HCT116 (cell line): ENCODE measurements at regions not wholly inside any gene's neighbourhood (a gene's known extent, or its start where the extent isn't known, plus 50 kb on each side); places are given as distances from the start of the nearest gene placed in this dataset.

Experiments
- ATAC-seq: fragments of 200-7000 bp; cut with Tn5 transposase; 2 replicates; pipeline ENCODE4 v1.9.1; 2020; ENCODE audit warnings: mild to moderate bottlenecking, moderate library complexity
- BruUV-seq: library from RNA; stranded (reverse); fragments of 400-500 nt; replicated peaks from 2 replicates; lab custom pipeline; 2021; lab: Mats Ljungman, UMichigan
- CTCF ChIA-PET: fragments of 300-600 bp; sonication (Branson Sonifier 250); formaldehyde crosslinking; loops from one replicate; lab custom pipeline; 2021; ENCODE audit warnings: antibody characterized with exemption; lab: Charles Lee
- POLR2A ChIA-PET: fragments of 300-600, 350-600 bp; sonication (Branson Sonifier 250); formaldehyde crosslinking; loops from one replicate; lab custom pipeline; 2021; ENCODE audit warnings: antibody characterized with exemption; lab: Charles Lee
- RAD21 ChIA-PET, 2 experiments: fragments of 300-600 bp; sonication (Branson Sonifier 250); formaldehyde crosslinking; loops; one replicate each; lab custom pipeline; 2023; ENCODE audit warnings: low total read pairs in 2 of 2; ENCODE audit not compliant: uncharacterized antibody in 2 of 2, unreplicated experiment in 2 of 2, low non-redundant PET in 1 of 2; lab: Charles Lee
- DNase-seq: peaks from one replicate; pipeline ENCODE4 v3.0.0-alpha.2; 2010; ENCODE audit warnings: low read depth, low spot score
- H2AFZ ChIP-seq: fragments of 200-600 bp; shearing (Covaris generic), sonication (generic); 2 replicates; pipeline ENCODE4 v1.6.1; 2017; ENCODE audit warnings: low read depth, mixed run types, mixed read lengths, antibody characterized with exemption, low read length; ENCODE audit not compliant: poor library complexity, severe bottlenecking
- H3K27ac ChIP-seq: 2 replicates; pipeline ENCODE4 v1.5.1; 2012; ENCODE audit warnings: low read depth, low read length
- H3K27me3 ChIP-seq: fragments of 200-600 bp; sonication (generic); 2 replicates; pipeline ENCODE4 v1.6.1; 2016; ENCODE audit warnings: mixed run types, low read length, mixed read lengths; ENCODE audit not compliant: insufficient read depth
- H3K36me3 ChIP-seq, 2 experiments: fragments of 200-500 bp in 1 of 2; fragments of 200-600 bp in 1 of 2; sonication (Bioruptor generic) in 1 of 2; sonication (generic) in 1 of 2; 2 replicates each; pipeline versions ENCODE4 v1.5.1 to v1.6.1; 2014 to 2016; ENCODE audit warnings: low read length in 2 of 2, inconsistent platforms in 1 of 2, mixed read lengths in 1 of 2, mixed run types in 1 of 2; ENCODE audit not compliant: insufficient read depth in 2 of 2, control insufficient read depth in 1 of 2
- H3K4me1 ChIP-seq, 2 experiments: fragments of 200-600 bp in 1 of 2; sonication (generic) in 1 of 2; 2 replicates each; pipeline versions ENCODE4 v1.5.1 to v1.6.1; 2012 to 2017; ENCODE audit warnings: low read length in 2 of 2, inconsistent platforms in 1 of 2, mild to moderate bottlenecking in 1 of 2, mixed read lengths in 1 of 2, mixed run types in 1 of 2, moderate library complexity in 1 of 2; ENCODE audit not compliant: insufficient read depth in 2 of 2, control insufficient read depth in 1 of 2
- H3K4me2 ChIP-seq: fragments of 200-600 bp; sonication (generic); 2 replicates; pipeline ENCODE4 v1.6.1; 2017; ENCODE audit warnings: mixed run types, low read length, mixed read lengths
- H3K4me3 ChIP-seq, 2 experiments: fragments of 200-600 bp in 1 of 2; sonication (generic) in 1 of 2; replicated peaks in 1 of 2; 2 replicates each; pipeline ENCODE4 v1.5.1; 2011 to 2016; ENCODE audit warnings: low read length in 2 of 2, control low read depth in 1 of 2, low read depth in 1 of 2, mild to moderate bottlenecking in 1 of 2, mixed read lengths in 1 of 2, mixed run types in 1 of 2
- H3K79me2 ChIP-seq: fragments of 200-600 bp; sonication (generic); 2 replicates; pipeline ENCODE4 v1.6.1; 2017; ENCODE audit warnings: mild to moderate bottlenecking, mixed run types, low read length, moderate library complexity, mixed read lengths; ENCODE audit not compliant: insufficient read depth
- H3K9ac ChIP-seq: fragments of 200-600 bp; sonication (generic); 2 replicates; pipeline ENCODE4 v1.6.1; 2016; ENCODE audit warnings: low read length, mixed read lengths
- H3K9me2 ChIP-seq: fragments of 200-600 bp; sonication (generic), shearing (Covaris generic); 2 replicates; pipeline ENCODE4 v1.6.1; 2017; ENCODE audit warnings: mixed run types, mild to moderate bottlenecking, moderate library complexity; ENCODE audit not compliant: insufficient read depth
- H3K9me3 ChIP-seq, 2 experiments: fragments of 200-500 bp in 1 of 2; fragments of 200-600 bp in 1 of 2; sonication (Bioruptor generic) in 1 of 2; sonication (generic) in 1 of 2; 2 replicates each; pipeline ENCODE4 v1.6.1; 2014 to 2017; ENCODE audit warnings: low read length in 2 of 2, mixed read lengths in 2 of 2, inconsistent platforms in 1 of 2, low read depth in 1 of 2, mild to moderate bottlenecking in 1 of 2, mixed run types in 1 of 2, moderate library complexity in 1 of 2; ENCODE audit not compliant: control insufficient read depth in 1 of 2, insufficient read depth in 1 of 2
- H4K20me1 ChIP-seq: fragments of 200-600 bp; sonication (generic), shearing (Covaris generic); 2 replicates; pipeline ENCODE4 v1.6.1; 2017; ENCODE audit warnings: mixed run types, mild to moderate bottlenecking, moderate library complexity; ENCODE audit not compliant: insufficient read depth
- CBX3 ChIP-seq: IDR thresholded peaks from 2 replicates; pipeline ENCODE4 v1.6.1; 2012; ENCODE audit warnings: low read depth
- CEBPB ChIP-seq: IDR thresholded peaks from 2 replicates; pipeline ENCODE4 v1.6.1; 2012; ENCODE audit warnings: low read depth
- CTCF ChIP-seq, 3 experiments: fragments of 200-600 bp in 1 of 3; sonication (generic) in 1 of 3; IDR thresholded peaks in 2 of 3; conservative IDR thresholded peaks in 1 of 3; 2 replicates each; pipeline ENCODE4 v1.5.1; 2012 to 2017; ENCODE audit warnings: low read depth in 2 of 3, low read length in 2 of 3, antibody characterized with exemption in 1 of 3, borderline replicate concordance in 1 of 3, control low read depth in 1 of 3, mild to moderate bottlenecking in 1 of 3, mixed read lengths in 1 of 3, mixed run types in 1 of 3, moderate library complexity in 1 of 3; ENCODE audit not compliant: insufficient read depth in 1 of 3
- EGR1 ChIP-seq: IDR thresholded peaks from 2 replicates; pipeline ENCODE4 v1.6.1; 2012; ENCODE audit warnings: low read depth
- ELF1 ChIP-seq: IDR thresholded peaks from 2 replicates; pipeline ENCODE4 v1.6.1; 2012; ENCODE audit warnings: low read depth, borderline replicate concordance
- EZH2phosphoT487 ChIP-seq: fragments of 200-600 bp; IDR thresholded peaks from 2 replicates; pipeline ENCODE4 v1.6.1; 2018; ENCODE audit warnings: antibody characterized with exemption, borderline replicate concordance
- FOSL1 ChIP-seq: IDR thresholded peaks from 2 replicates; pipeline ENCODE4 v1.6.1; 2012; ENCODE audit warnings: low read depth
- JUND ChIP-seq: IDR thresholded peaks from 2 replicates; pipeline ENCODE4 v1.6.1; 2012
- POLR2AphosphoS5 ChIP-seq: IDR thresholded peaks from 2 replicates; pipeline ENCODE4 v1.6.1; 2011; ENCODE audit warnings: mild to moderate bottlenecking, low read depth, low read length, moderate library complexity
- RAD21 ChIP-seq: IDR thresholded peaks from 2 replicates; pipeline ENCODE4 v1.6.1; 2012; ENCODE audit warnings: low read depth, mild to moderate bottlenecking
- REST ChIP-seq: IDR thresholded peaks from 2 replicates; pipeline ENCODE4 v1.6.1; 2012; ENCODE audit warnings: low read depth
- SIN3A ChIP-seq: IDR thresholded peaks from 2 replicates; pipeline ENCODE4 v1.6.1; 2012; ENCODE audit warnings: low read depth
- TCF7L2 ChIP-seq: IDR thresholded peaks from 2 replicates; pipeline ENCODE4 v1.7.0; 2011; ENCODE audit warnings: borderline replicate concordance, inconsistent platforms; ENCODE audit not compliant: insufficient read depth, insufficient read length; ENCODE audit errors: extremely low read depth
- YY1 ChIP-seq: IDR thresholded peaks from 2 replicates; pipeline ENCODE4 v1.6.1; 2011; ENCODE audit warnings: low read length, low read depth, moderate library complexity, mild to moderate bottlenecking; ENCODE audit not compliant: insufficient replicate concordance; ENCODE audit errors: extremely low read depth
- ZBTB33 ChIP-seq: IDR thresholded peaks from 2 replicates; pipeline ENCODE4 v1.6.1; 2011; ENCODE audit warnings: mild to moderate bottlenecking, low read length, moderate library complexity; ENCODE audit not compliant: insufficient replicate concordance; ENCODE audit errors: extremely low read depth
- ZFX ChIP-seq: fragments of 450-650 bp; IDR thresholded peaks from 2 replicates; pipeline ENCODE4 v1.6.1; 2017
- intact Hi-C: fragments of 100-400 bp; cut with micrococcal nuclease; formaldehyde crosslinking; loops from 2 replicates; pipeline ENCODE4 v1.10.0; 2022

GRCh38 chr13:55570371-55570770 lies 1570.3 kb upstream of the PRR20A start:
- TF ChIP-seq CEBPB (no peak), EGR1 (no peak), RAD21 (no peak), TCF7L2 (no peak), FOSL1 (no peak), POLR2AphosphoS5 (no peak), REST (no peak), EZH2phosphoT487 (no peak), ELF1 (no peak), CBX3 (no peak), JUND (no peak), ZBTB33 (no peak), YY1 (no peak), SIN3A (no peak), CTCF (IDR thresholded peaks at IDR 0.05 in 2 of 3, conservative IDR thresholded peaks at IDR 0.05 in 1 of 3; ENCODE audit: borderline replicate concordance in 1 of 3, insufficient read depth in 1 of 3, low read depth in 2 of 3, low read length in 2 of 3) (no peak), ZFX (no peak)
- no peaks in the 10 kb centered on the region for H3K36me3 ChIP-seq
- RAD21 ChIA-PET, result no interaction called here
- no peaks in the 10 kb centered on the region for H4K20me1 ChIP-seq
- POLR2A ChIA-PET, result no interaction called here
- BruUV-seq, result no TSS peak
- ATAC-seq, result no peak
- no peak overlapping the region for H3K4me3 ChIP-seq
- H3K27me3 ChIP-seq, result no peaks in the 10 kb centered on the region
- H3K27ac ChIP-seq, result no peak overlapping the region
- H3K4me1 ChIP-seq, result no peaks in the 10 kb centered on the region
- no peak overlapping the region for H2AFZ ChIP-seq
- intact Hi-C loops, result no loop called here
- CTCF ChIA-PET, result no interaction called here
- DNase-seq, result no peak
- H3K9me3 ChIP-seq, result peaks cover 10% of the 10 kb centered on the region in 2 experiments; a peak in 2 of 4 replicates
- H3K79me2 ChIP-seq, result no peaks in the 10 kb centered on the region
- H3K9ac ChIP-seq, result no peak overlapping the region
- no peaks in the 10 kb centered on the region for H3K9me2 ChIP-seq
- H3K4me2 ChIP-seq, result no peak overlapping the region
